Lung microvascular endothelial cell (primary cell): ENCODE measurements at regions not wholly inside any gene's neighbourhood (a gene's known extent, or its start where the extent isn't known, plus 50 kb on each side); places are given as distances from the start of the nearest gene placed in this dataset.

Experiments used
- DNase-seq, 2 donors: peaks; one replicate each; pipeline versions ENCODE4 v3.0.0 to v3.0.0-alpha.2; 2010; ENCODE audit warnings: low read depth in 2 of 2

DNA sequence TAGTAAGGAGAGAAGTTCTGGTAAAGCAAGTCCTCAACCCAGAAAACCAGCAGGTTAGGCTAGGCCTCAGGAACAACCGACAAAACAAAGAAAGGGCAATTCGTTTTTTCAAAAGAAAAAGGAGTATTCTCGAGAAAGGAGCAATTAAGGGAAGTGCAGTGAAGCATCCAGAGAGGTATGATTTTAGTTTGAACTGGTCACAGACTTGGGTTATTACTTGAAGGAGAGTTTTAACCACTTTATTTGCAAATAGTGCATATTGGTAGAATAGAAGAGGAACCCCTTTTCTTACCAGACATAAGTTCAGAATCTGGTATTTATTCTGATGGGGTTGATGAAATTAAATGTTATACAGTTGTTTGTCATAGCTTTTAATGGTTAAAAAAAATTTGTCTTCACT is 110.0 kb upstream of the GCFC2 start:
- DNase-seq: no peak

DNA sequence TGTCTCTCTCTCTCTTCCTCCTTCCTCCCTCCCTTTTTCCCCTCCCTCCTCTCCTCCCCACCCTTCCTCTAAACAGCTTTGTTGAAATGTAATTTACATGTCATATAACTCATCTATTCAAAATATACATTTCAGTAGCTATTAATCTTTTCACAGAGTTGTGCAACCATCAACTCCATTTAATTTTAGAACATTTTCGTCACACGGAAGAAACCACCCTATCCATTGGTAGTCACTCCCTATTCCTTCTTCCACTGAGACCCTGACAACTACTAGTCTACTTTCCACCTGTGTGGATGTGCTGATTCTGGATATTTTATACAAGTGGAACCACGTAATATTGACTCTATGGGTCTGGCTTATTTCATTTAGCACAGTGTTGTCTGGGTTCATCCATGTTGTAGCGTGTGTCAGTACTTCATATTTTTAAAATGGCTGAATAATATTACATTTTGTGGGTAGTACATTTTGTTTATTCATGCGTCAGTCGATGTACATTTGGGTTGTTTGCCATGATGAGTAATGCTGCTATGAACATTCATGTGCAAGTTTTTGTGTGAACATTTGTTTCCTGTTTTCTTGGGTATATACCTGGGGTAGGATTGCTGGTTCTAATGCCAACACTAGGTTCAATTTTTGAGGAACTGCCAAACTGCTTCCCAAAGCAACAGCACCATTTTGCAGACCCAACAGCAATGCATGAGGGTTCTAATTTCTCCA is 100.1 kb upstream of the GCFC2 start:
- no peak for DNase-seq

DNA sequence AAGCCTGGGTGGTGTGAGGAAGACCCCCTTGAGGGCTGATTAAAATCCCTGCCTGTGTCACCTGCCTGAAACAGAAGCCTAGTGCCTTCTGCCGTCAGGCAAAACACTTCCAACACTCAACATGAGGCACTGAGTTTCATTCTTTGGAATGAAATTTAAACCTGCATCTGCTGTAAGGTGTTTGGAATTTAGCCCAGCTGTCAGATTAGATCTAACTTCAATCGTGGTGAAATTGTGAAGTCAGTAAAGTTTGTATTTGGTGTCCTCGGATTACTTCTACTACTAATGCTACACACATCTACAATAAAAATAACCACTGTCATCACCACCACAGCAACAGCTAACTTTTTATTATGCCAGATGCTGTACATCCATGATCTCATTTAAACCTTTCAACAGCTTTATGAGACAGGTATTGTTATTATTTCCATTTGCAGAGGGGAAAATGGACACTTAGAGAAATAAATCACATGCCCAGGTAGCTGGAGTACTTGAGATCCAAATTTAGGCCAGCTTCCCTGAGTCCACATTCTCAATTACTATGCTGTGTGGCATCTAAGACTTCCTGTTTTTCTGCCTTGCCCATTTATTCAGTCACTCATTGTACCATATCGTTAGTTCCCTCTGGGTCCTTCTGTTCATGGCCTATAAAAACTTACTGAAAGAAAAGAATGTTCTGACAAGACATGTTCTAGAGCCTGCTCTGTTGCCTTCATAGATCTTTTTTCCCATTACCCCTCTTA is 98.2 kb upstream of the GCFC2 start:
- no peak for DNase-seq

DNA sequence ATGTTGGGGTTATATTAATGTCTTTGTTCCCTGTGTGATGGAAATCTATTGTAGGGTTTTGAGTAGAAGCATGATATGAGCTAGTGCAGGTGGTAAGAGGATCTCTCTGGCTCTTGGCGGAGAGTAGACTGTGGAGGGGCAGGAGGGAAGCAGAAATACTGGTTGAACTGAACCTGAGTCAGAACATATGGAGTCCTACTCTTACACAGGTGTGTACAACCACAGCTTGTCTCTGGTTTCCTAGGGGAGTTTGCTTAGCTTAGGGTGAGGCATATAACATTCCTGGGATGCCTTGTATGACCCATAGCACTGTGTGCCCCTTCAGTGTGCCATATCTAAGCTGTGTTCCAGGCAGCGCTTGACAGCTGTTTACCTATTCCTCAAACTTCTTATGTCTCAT is 97.3 kb upstream of the GCFC2 start:
- no peak for DNase-seq

DNA sequence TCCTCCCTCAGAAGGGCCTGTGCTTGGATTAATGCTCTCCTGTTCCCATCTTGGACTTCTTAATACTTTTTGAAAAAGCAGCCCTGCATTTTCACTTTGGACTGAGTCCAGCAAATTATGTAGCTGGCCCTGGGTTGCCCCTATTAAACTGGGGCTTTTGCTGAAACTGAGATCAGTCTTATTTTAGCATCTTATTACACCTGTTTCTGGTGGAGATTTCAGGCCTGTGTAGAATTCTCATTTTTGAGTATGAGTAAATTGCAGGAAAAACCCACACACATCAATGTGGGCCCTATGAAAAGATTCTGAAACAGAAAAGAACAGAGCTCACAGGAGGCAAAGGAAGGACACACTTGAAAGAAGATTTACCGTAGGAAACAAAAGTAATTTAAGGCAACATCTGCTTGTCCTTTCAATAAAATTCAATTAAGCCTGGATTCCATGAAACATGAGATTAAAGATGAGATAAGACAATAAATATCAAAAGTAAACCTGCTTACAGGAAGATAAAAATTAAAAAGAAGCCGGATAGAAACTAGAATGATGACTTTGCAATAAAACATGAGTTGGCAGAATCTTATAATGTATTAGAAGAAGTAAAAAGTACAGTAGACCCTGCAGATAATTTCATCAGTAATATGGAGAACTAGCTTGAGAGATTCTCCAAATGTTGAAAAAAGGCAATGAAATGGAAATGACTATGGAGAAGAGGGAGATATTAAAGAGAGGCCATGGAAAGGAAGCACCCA is 90.7 kb upstream of the GCFC2 start:
- no peak for DNase-seq

DNA sequence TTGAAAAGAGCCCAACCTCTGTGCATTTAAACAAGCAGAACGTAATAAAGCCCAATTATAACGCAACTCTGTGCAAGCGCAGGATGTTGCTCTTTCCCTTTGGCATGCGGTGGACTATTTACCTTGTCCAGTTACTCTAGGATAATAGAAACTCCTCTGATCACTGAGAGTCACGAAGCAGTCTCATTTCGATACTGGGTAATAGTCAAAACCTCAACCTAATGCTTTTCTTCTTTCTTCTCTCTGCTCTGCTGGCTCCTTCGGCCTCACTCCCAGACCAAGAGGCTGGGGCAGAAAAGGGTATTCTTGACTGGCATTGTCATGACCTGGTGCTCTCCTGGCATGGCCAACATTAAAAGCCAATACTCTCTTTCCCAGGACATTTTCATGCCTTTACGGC is 89.7 kb upstream of the GCFC2 start:
- no peak for DNase-seq

DNA sequence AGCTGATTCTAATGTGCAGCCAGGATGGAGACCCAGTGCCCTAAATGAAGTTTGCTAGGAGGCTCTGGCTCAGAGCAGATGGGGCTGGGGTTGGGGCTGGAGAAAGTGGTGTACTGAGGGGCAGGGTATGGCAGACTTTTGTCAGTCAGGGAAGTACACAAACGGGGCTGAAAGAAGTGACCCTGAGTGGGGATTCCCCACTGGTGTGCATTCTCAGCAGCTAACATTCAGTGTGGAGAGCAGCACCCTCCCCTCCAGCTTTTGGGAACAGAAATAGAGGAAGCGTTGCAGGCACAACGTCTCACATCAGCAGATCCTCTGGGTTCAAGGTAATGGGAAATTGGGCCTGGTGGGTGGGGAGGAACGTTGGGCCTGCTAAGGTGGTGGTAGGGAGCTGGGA is 89.1 kb upstream of the GCFC2 start:
- no peak for DNase-seq

DNA sequence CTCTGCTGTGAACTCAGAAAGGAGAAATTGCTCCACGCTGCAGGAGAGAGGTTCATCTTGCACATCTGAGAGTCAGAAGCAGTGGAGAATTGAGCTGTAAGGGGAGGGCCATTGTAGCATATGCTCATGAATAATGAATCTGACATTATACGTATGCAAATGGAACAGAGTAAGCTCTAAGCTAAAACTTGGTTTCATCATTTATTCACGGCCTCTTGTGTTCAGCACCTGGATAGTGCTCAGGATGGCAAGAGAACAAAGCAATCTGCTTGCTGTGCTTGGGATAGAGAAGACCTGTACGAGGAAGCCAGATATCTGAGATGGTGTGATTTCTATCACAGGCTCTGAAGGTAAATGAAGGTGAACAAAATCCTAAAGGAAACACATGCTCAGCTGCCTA is 87.9 kb upstream of the GCFC2 start:
- DNase-seq: no peak

DNA sequence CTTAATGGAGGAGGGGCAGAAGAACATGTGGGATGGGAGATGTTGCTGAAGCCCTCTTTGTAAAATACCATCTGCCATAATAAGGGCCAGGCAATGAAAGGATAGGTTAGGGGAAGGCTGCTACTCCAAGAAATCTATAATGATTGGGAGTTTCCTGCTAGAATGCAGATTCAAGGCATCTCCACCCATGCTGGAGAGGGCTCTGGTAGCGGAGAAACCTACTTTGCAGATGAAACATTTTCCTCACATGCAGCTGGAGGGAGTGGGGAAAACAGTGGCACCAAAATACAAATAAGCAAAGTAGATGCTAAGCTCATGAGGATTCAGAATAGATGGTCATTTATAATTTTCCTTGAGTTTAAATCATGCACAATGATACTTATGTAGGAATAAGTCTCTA is 82.3 kb upstream of the GCFC2 start:
- no peak for DNase-seq

DNA sequence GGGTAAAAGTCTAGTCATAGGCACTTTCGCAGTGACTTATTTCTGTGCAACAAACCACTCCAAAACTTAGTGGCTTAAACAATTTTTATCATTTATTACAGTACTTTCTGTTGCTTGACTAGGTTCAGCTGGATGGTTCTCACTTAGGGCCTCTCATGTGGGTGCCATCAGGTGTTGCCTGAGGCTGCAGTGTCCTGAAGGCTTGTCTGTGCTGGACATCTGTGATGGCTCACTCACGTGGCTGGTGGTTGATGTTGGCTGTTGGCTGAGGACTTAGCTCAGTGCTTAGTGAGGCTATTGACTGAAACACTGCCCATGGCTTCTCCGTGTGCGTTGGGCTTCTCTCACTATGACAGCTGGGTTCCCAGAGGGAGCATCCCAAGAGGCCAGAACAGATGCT is 81.4 kb upstream of the GCFC2 start:
- no peak for DNase-seq

DNA sequence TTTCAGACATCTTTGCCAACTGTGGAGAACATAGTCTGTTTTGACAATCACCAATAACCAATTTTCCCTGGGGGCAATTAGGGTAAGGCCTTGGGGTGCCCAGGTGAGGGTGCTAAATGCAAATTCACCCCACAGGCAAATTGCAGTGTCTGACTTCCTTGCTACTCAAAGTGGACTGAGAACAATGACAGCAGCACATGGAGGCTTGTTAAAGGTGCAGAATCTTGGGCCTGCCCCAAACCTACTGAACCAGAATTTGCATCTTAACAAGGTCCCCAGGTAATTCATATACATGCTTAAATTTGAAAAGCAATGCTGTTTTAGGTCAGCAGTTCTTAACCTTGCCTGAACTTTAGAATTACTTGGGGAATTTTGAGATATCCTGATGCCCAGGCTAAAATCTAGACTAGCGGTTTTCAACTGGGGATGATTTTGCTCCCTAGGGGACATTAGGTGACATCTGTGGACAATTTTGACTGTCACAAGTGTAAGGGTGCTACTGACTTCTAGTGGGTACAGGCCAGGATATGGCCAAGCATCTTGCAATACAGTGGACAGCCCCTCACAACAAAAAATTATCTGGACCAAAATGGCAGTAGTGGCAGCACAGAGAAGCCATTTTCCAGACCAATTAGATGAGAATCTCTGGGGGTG is 80.2 kb upstream of the GCFC2 start:
- no peak for DNase-seq

DNA sequence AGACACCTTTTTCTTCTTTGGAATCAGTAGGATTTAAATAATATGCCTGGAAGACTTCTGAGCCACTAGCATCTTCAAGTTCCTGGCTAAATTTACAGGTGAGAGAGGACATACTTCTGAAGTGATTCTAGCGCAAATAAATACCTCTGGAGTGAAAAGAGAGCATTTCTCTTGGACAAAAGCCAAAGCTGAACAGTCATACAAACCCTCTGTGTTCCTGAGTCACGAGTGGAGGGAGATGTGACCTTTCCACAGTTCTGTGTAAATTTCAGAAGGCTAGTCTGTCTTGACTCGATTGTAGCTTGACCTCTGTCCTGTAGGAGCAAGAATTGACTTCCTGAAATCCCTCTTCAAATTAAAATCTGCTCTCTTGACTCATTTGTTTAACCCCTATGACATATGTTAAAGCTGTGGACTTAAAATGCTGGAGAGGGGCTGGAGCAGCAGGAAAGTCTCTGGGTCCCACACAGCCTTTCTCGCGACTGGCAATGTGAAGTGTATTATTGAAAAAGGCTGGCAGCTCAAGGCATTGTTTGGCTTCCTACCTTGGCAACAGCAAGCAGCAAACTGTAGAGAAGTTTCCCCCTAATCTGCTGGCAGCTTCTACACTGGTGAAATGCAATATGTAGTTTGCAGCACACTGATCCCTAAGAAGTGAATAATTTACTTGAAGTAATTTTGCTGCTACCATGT is 79.6 kb upstream of the GCFC2 start:
- peak in 1 of 2 donors; percentile 2 for DNase-seq

DNA sequence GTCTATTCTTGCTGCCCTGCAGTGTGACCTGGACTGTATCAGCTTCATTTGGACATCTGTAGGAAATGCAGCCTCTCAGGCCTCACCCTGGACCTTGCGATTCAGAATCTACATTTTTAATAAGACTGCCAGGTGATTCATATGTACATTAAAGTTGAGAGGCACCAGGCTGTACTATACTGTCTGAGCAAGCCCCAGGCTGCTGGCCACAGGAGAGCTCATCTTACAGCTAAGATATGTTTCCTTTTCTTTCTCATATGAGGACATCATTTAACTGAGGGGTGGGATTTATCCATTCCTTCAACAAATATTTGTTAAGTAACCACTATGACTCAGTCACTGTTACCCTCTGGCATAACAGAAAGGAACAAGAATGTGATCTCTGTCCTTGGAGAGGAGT is 78.2 kb upstream of the GCFC2 start:
- DNase-seq: no peak

DNA sequence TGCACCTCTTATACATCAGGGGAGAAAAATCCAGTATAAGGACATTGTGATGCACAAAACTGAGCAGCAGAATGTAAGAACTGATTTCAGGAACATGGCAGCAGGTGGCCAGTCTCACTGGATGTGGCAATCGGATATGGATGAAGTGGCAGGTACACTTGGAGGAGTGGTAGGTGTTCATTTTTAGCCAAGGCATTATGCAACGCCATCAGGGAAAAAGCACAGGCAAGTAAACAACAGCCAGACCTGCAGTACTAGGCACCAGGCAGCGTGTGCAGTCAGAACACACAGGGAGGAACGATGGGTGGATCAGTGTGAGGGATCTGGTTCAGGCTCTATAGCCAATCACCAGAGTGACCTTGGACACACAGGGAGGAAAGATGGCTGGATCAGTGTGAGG is 77.4 kb upstream of the GCFC2 start:
- DNase-seq: no peak

DNA sequence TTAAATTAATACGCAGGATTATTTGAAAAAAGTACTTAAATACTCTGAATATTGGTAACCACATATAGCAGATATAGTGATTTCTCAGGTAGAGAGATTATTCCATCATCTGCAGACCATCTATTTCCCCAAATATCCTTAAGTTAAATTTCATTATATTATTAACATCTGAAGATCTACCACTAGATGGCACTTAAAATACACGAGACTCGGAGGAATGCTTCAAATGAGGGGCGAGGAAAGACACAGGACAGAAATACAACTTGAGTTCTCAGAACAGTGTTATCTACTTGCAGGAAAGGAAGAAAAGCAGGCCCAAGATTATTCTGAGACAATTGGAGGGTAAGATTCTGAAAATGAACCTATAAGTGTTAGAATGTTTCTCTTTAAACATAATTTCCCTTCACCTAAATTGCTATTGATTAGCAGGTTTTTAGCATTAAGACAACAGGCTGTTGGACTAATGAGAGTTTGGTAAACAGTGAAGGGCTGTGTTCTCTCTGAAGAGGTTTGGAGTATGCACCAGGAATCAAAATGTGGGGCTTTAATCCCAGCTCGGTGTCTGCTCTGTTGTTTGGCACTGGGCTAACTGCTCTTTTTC is 76.9 kb upstream of the GCFC2 start:
- DNase-seq: peak; percentile 36 to 40

DNA sequence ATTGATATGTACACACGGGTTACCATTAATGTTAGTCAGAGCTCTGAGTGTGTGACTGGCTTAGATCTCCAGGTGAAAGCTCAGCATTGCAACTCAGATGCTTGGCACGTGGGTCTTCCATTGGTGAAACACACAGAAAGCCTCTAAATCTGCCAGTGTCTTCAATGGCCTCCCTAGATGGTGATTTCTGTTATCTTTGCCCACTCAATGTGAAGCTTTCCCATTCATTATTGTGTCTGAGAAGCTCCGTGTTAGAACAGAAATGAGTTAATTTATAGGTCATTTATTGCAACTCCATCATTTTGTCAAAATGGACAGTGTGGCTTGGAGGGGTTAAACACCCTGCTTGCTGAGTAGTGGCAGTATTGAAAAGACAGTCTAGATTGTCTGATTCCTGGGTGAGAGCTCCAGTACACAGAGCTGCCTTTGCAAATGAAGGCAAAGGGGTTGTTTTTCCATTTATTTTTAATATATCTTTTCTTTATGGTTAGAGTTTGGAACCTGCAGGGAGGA is 64.7 kb upstream of the GCFC2 start:
- DNase-seq: no peak

DNA sequence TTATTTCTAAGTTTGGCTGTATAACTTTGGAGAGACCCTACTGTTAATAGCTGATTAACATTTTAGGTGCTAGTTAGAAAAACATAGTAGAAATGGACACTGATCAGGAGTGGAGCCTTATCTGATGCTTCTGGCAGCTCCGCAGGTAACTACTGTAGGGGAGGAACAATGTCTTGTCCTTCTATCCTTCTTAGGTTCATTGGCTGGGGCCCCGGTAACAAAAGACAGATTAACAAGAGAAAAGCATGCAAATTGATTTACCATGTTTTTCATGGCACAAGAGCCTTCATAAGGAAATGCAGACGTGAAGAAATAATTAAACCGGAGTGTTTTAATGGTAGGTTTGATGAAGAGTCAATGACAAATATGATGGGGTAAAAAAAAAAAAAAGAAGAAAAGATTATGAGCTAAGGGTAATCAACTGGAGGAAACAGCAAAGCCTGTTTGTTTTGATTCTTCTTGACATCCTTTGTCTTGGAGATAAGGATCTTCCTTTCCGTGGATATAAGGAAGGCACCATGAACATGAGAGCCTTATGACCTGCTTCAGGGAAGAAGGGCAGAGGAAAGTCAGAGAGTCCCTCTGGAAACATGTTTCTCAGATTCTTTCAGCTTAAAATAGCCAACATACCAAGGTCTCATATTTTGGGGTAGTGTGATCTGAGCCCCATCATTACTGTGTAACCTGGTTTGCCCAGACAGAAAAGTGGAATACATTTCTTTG is 62.4 kb upstream of the GCFC2 start:
- no peak for DNase-seq

DNA sequence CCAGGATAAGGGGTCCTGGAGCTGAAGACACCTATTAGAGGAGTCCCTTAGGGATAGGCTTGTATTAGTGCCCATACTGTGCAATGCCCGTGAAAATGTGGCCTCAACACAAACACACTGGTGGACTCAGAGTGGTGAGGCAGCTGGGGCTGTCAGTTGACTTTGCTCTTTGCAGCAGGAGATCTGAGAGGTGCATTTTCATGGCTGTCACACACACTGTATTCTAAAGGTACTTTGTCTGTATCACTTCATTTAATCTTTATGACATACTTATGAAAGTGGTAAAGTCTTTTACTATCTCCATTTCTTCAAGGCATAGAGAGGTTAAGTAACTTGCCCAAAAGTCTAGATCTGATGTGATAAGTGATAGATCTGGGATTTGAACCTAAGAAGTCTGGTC is 55.1 kb upstream of the GCFC2 start:
- no peak for DNase-seq

DNA sequence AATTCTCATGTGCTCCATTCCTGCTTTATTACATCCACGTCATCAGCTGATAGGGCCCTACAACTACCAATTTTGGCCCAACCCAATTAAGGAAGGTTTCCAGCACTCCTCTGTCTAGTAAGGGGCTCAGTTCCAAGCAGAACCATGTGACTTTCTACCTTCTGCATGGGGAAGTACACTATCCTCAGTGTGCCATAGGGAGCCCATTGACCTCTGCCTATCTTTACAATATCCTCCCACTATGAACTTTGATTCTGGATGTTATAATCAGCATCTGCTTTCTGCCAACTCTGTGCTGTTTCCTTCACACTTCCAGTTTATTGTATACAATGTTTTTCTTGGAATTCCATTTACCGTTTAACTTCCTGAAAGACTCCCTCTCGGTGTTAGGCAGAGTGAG is 53.9 kb upstream of the GCFC2 start:
- no peak for DNase-seq
